PFSK-1 (cell line): ENCODE measurements at regions not wholly inside any gene's neighbourhood (a gene's known extent, or its start where the extent isn't known, plus 50 kb on each side); places are given as distances from the start of the nearest gene placed in this dataset.

Source experiments
- FOXP2 ChIP-seq: optimal IDR thresholded peaks from 2 replicates; pipeline ENCODE3; 2011; ENCODE audit warnings: borderline replicate concordance, control low read depth, inconsistent platforms; ENCODE audit not compliant: insufficient read depth; ENCODE audit errors: extremely low read length, extremely low read depth
- POLR2AphosphoS5 ChIP-seq: IDR thresholded peaks from 2 replicates; pipeline ENCODE4 v1.6.1; 2012; ENCODE audit warnings: low read depth, mild to moderate bottlenecking, control low read depth, low read length, moderate library complexity
- REST ChIP-seq, 2 experiments: IDR thresholded peaks; 2 replicates each; pipeline versions ENCODE4 v1.6.1 to v1.8.0; 2011 to 2012; ENCODE audit warnings: low read depth in 2 of 2, low read length in 2 of 2, control low read depth in 1 of 2, inconsistent platforms in 1 of 2, mild to moderate bottlenecking in 1 of 2, moderate library complexity in 1 of 2; ENCODE audit not compliant: insufficient read depth in 1 of 2
- SIN3A ChIP-seq: IDR thresholded peaks from 2 replicates; pipeline ENCODE4 v1.6.1; 2012; ENCODE audit warnings: mild to moderate bottlenecking, low read length, moderate library complexity, borderline replicate concordance; ENCODE audit not compliant: insufficient read depth
- TAF1 ChIP-seq: IDR thresholded peaks from 2 replicates; pipeline ENCODE4 v1.6.1; 2012; ENCODE audit warnings: low read length, control low read depth, borderline replicate concordance; ENCODE audit not compliant: insufficient read depth

GRCh38 chr5:158039911-158040347, 181.0 kb upstream of the CLINT1 start:
- TF ChIP-seq POLR2AphosphoS5, result no peak
- no peak for TF ChIP-seq REST (IDR thresholded peaks at IDR 0.05; ENCODE audit: insufficient read depth in 1 of 2, low read depth in 2 of 2, low read length in 2 of 2)
- no peak for TF ChIP-seq TAF1
- TF ChIP-seq SIN3A, result no peak
- TF ChIP-seq FOXP2, result no peak

- TF ChIP-seq FOXP2, result no peak
- TF ChIP-seq TAF1, result no peak
- no peak for TF ChIP-seq REST (IDR thresholded peaks at IDR 0.05; ENCODE audit: insufficient read depth in 1 of 2, low read depth in 2 of 2, low read length in 2 of 2)
- no peak for TF ChIP-seq SIN3A
- no peak for TF ChIP-seq POLR2AphosphoS5
These were observed 180.5 kb upstream of the CLINT1 start for GRCh38 chr5:158039441-158039840.

GRCh38 chr5:158033724-158034123, 174.8 kb upstream of the CLINT1 start:
- TF ChIP-seq TAF1, result no peak
- TF ChIP-seq FOXP2, result no peak
- TF ChIP-seq REST (IDR thresholded peaks at IDR 0.05; ENCODE audit: insufficient read depth in 1 of 2, low read depth in 2 of 2, low read length in 2 of 2), result no peak
- TF ChIP-seq SIN3A, result no peak
- no peak for TF ChIP-seq POLR2AphosphoS5

GRCh38 chr5:158033076-158033475, 174.1 kb upstream of the CLINT1 start:
- no peak for TF ChIP-seq FOXP2
- no peak for TF ChIP-seq REST (IDR thresholded peaks at IDR 0.05; ENCODE audit: insufficient read depth in 1 of 2, low read depth in 2 of 2, low read length in 2 of 2)
- TF ChIP-seq POLR2AphosphoS5, result no peak
- TF ChIP-seq SIN3A, result no peak
- TF ChIP-seq TAF1, result no peak

- TF ChIP-seq POLR2AphosphoS5 (no peak), FOXP2 (no peak), TAF1 (no peak), REST (IDR thresholded peaks at IDR 0.05; ENCODE audit: insufficient read depth in 1 of 2, low read depth in 2 of 2, low read length in 2 of 2) (no peak), SIN3A (no peak)
These were observed 173.3 kb upstream of the CLINT1 start for GRCh38 chr5:158032246-158032645.
